AG09309 (cell line): ENCODE measurements at regions not wholly inside any gene's neighbourhood (a gene's known extent, or its start where the extent isn't known, plus 50 kb on each side); places are given as distances from the start of the nearest gene placed in this dataset.

ENCODE experiments used
- DNase-seq: peaks from one replicate; pipeline ENCODE4 v3.0.0-alpha.2; 2010; ENCODE audit warnings: low read depth
- H3K4me3 ChIP-seq: 2 replicates; pipeline ENCODE4 v1.5.1; 2011; ENCODE audit warnings: mild to moderate bottlenecking, low read depth, low read length, moderate library complexity; ENCODE audit not compliant: control insufficient read depth
- TF ChIP-seq, protein P1 (sequence below): IDR thresholded peaks from 2 replicates; pipeline ENCODE4 v1.5.1; 2011; ENCODE audit warnings: mild to moderate bottlenecking, low read depth, low read length, inconsistent platforms; ENCODE audit not compliant: insufficient read depth, control insufficient read depth; ENCODE audit errors: missing control alignments

DNA sequence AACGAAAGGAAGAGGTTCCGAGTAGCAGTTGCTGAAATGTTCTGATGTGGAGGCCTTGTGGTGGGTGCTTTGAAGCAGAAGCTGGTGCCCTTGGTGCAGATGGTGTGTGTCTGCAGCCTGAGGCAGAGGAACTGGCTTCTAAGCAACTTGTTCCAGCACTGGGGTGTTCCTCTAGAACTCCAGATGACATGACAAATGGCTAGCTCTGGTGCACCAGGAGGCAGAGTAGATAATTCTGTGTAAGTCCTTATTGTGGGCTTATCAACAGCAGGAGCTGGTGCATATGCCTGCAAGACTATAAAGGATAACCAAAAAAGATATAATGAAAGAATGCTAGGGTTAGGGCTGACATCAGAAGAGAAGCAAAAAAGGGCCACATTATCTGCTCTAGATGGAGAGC is 76.5 kb downstream of the ARL5B start:
- no peak for DNase-seq
- H3K4me3 ChIP-seq, result no peak overlapping the region
- TF ChIP-seq, protein P1, sequence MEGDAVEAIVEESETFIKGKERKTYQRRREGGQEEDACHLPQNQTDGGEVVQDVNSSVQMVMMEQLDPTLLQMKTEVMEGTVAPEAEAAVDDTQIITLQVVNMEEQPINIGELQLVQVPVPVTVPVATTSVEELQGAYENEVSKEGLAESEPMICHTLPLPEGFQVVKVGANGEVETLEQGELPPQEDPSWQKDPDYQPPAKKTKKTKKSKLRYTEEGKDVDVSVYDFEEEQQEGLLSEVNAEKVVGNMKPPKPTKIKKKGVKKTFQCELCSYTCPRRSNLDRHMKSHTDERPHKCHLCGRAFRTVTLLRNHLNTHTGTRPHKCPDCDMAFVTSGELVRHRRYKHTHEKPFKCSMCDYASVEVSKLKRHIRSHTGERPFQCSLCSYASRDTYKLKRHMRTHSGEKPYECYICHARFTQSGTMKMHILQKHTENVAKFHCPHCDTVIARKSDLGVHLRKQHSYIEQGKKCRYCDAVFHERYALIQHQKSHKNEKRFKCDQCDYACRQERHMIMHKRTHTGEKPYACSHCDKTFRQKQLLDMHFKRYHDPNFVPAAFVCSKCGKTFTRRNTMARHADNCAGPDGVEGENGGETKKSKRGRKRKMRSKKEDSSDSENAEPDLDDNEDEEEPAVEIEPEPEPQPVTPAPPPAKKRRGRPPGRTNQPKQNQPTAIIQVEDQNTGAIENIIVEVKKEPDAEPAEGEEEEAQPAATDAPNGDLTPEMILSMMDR, result no peak

DNA sequence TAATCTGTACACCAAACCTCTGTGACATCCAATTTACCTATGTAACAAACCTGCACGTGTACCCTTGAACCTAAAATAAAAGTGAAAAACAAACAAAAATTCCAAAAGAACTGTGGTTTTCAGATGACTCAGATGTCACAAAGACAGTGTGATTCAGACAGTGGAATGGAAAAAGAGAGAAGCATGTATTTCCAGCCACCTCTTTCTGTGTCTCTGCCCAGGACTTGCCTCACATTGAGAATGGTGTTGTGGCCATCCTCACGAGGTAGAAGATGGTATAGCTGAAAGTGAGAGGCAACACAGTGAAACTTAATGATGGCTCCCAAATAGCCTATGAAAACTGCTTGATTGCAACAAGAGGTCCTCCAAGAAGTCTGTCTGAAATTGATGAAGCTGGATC is 78.0 kb downstream of the ARL5B start:
- TF ChIP-seq, protein P1, result no peak
- no peak overlapping the region for H3K4me3 ChIP-seq
- DNase-seq, result no peak

DNA sequence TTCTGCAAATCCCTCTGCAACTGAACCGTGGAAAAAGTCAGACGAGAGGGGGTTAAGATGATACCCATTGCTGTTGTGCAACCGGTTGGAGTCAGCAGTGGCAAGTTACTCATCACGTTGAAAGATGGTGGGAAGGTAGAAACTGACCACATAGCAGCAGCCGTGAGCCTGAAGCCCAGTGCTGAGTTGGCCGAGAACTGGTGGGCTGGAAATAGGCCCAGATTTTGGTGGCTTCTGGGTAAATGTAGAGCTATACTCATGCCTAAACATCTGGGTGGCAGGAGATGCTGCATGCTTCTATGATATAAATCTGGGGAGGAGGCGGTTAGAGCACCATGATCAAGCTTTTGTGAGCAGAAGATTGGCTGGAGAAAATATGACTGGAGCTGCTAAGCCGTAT is 78.6 kb downstream of the ARL5B start:
- TF ChIP-seq, protein P1, result no peak
- DNase-seq, result peak; percentile 93

DNA sequence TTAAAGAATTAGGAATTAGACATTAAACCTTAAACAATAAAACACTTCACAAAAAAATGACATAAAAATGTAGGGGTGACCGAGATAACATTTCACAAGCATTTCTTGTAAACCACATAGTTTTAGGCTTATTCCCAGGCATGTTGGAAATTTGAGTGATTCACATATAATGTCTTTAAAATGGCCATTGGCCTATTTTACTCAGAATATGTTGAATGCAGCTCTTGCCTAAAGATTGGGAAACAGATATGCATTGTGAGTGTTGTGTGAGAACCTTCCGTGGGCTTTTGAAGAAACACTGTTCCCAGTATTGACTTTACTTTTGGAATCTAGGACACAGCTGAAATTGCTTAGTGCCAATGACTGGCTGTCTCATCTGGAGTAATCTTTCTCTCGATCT is 79.6 kb downstream of the ARL5B start:
- H3K4me3 ChIP-seq, result no peak overlapping the region
- peak; percentile 70 for DNase-seq
- TF ChIP-seq, protein P1, result no peak

More for the DNA sequence above, 78.6 kb downstream of the ARL5B start:
- H3K4me3 ChIP-seq, result no peak overlapping the region

DNA sequence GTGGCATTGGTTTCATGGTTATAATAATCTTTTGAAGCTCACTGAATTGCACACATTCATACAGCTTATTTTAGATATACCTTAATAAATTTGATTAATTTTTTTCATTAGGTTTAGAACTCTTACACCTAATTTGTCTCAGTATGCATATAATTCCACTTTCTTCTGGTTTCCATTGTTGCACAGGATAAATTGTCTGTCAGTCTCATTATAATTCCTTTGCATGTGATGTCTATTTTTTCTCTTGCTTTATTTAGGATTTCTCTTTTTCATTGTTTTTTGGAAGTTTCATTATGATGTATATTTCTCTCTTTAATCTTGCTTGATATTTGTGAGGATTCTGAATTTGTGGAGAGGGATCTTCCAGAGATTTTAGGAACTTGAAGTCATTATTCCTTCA is 84.7 kb downstream of the ARL5B start:
- TF ChIP-seq, protein P1, result no peak
- DNase-seq, result no peak
- no peak overlapping the region for H3K4me3 ChIP-seq

DNA sequence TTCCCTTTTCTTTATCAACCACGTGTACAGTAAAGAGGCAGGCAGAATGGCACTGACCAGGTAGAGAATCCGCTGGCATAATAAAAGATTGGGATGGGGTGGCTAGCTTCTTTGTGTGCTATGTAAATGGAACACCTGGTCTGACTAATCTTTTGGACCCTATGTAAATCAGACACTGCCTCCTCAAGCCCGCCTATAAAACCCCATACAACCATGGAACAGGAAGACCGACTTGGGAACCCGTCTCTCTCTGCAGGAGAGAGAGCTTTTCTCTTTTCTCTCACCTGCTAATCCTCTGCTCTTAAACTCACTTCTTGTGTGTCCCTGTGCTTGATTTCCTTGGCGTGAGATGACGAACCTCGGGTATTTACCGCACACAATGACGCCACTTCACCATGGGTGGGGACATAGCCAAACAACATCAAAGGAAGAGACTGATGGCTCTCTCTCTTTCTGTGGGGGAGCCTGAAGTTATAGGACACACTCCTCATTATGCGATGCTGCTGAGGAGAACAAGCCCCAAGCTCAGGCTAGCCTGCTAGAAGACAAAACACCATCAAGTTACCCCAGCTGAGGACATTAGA is 94.2 kb downstream of the ARL5B start:
- no peak for DNase-seq
- TF ChIP-seq, protein P1, result no peak
- no peak overlapping the region for H3K4me3 ChIP-seq

DNA sequence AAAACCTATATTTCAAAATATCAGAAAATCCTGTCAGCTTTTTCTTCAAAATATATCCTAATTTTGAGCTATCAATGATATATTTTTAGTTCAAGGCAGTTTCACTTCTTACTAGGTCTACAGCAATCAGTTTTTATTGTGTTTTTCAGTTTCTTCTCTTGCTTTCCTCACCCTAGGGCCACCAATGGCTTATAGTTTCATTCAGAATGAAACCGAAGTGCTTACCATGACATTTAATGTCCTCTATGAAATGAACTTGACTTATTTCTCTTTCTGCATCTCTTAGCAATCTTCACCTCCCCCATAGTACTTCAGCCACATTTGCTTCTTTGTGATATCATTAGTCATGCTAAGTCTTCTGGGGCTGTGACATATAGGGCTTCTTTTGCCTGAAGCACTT is 100.3 kb downstream of the ARL5B start:
- TF ChIP-seq, protein P1, result no peak
- H3K4me3 ChIP-seq, result no peak overlapping the region
- no peak for DNase-seq
